HG02798 (cell line): ENCODE measurements at regions not wholly inside any gene's neighbourhood (a gene's known extent, or its start where the extent isn't known, plus 50 kb on each side); places are given as distances from the start of the nearest gene placed in this dataset.
"Not testable (repeated sequence)": the region's sequence is repeated elsewhere in the genome, so short reads cannot be mapped to it uniquely, and the experiment has no call there.

Experiments
- ATAC-seq: cut with Tn5 transposase; IDR thresholded peaks from one replicate; pipeline ENCODE4 v1.9.1; 2021; ENCODE audit warnings: mild to moderate bottlenecking; ENCODE audit not compliant: unreplicated experiment, poor library complexity

- no peak for ATAC-seq
These were observed 246.4 kb downstream of the VAPA start for GRCh38 chr18:10160251-10160650.

GRCh38 chr18:10161315-10161714, 247.5 kb downstream of the VAPA start:
- no peak for ATAC-seq

- no peak for ATAC-seq
These were observed 248.5 kb downstream of the VAPA start for GRCh38 chr18:10162340-10162739.

GRCh38 chr18:10164271-10165071, 250.7 kb downstream of the VAPA start:
- no peak for ATAC-seq

- no peak for ATAC-seq
These were observed 252.5 kb downstream of the VAPA start for GRCh38 chr18:10166164-10166807.

GRCh38 chr18:10167759-10168158, 253.9 kb downstream of the VAPA start:
- ATAC-seq: no peak

GRCh38 chr18:10168477-10168876, 254.7 kb downstream of the VAPA start:
- ATAC-seq: no peak

- ATAC-seq: no peak
These were observed 255.3 kb downstream of the VAPA start for GRCh38 chr18:10169064-10169562.

- ATAC-seq: no peak
These were observed 256.0 kb downstream of the VAPA start for GRCh38 chr18:10169814-10170213.

GRCh38 chr18:10170375-10170774, 256.6 kb downstream of the VAPA start:
- ATAC-seq: no peak

- ATAC-seq: not testable (repeated sequence)
These were observed 261.5 kb downstream of the VAPA start for GRCh38 chr18:10175333-10175732.

GRCh38 chr18:10179326-10179725, 265.5 kb downstream of the VAPA start:
- ATAC-seq: not testable (repeated sequence)

- ATAC-seq: no peak
These were observed 268.3 kb downstream of the VAPA start for GRCh38 chr18:10182009-10182624.

- no peak for ATAC-seq
These were observed 269.7 kb upstream of the APCDD1 start for GRCh38 chr18:10184776-10185175.

- ATAC-seq: no peak
These were observed 265.2 kb upstream of the APCDD1 start for GRCh38 chr18:10188971-10189810.

- ATAC-seq: no peak
These were observed 263.9 kb upstream of the APCDD1 start for GRCh38 chr18:10190564-10190963.

- ATAC-seq: no peak
These were observed 261.0 kb upstream of the APCDD1 start for GRCh38 chr18:10193444-10193843.

- ATAC-seq: no peak
These were observed 259.8 kb upstream of the APCDD1 start for GRCh38 chr18:10194592-10194991.

- no peak for ATAC-seq
These were observed 258.9 kb upstream of the APCDD1 start for GRCh38 chr18:10195529-10195928.

GRCh38 chr18:10197097-10197496, 257.3 kb upstream of the APCDD1 start:
- no peak for ATAC-seq
